NCI-H2081 treated with DMSO at 0.1 percent for 48 hours (cell line): ENCODE measurements at regions not wholly inside any gene's neighbourhood (a gene's known extent, or its start where the extent isn't known, plus 50 kb on each side); places are given as distances from the start of the nearest gene placed in this dataset.

ENCODE experiments used
- DNase-seq: peaks from one replicate; lab custom pipeline; 2025; lab: John Stamatoyannopoulos, UW

GRCh38 chr2:143918465-143918989, 601.4 kb downstream of the ZEB2 start:
- DNase-seq: no peak

DNA sequence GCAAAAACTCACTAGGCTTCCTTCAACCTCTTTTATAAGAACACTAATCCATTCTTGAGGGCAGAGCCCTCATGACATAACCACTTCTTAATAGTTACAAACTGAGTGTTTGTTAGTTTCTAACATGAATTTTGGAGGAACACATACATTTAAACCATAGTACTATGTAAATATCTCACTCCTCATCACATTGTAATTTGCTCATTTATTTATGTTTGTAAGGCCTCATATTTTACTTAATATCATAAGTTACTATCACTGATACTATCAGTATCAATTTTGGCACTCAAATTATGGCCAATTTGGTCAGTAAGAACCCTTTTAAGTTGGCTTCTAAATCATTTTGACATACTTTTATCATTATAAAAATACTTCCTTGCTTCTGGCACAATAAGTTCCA, 603.1 kb downstream of the ZEB2 start:
- DNase-seq: no peak

GRCh38 chr2:143909577-143910353, 610.2 kb downstream of the ZEB2 start:
- DNase-seq: no peak

DNA sequence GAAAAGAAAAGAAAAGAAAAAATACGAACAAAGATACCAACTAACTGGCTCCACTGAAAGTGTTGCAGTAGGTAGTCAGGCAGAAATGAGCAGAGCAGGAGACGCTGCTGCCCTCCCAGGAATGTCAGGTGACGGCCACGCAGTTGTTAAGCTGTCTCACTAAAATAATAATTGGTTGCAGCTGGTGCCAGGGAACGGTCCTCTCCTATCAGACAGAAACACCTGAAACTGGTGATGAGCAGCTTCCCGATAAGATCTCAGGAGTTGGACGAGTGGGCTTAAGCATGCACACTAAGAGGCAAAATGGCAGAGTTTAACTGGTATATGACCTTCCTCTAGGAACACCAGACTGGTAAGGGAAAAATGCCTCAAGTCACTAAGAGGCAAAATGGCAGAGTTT, 611.1 kb downstream of the ZEB2 start:
- no peak for DNase-seq

DNA sequence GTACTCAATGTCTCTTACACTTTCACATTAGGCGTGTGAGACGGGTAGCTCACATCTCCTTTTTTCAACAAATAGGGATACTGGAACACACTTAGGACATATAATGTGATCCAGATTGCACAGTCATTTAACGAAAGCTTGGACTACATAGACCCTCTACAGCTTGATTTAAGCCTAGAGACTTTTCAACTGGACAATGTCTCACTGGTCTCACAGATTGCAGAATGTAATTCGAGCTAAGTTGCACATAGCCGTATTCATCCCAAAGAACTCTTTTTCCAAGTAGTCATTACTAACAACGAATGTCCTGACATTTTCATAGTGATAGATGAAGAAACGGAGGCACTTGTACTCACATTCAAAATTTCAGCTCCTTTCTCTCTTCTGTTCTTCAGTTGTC, 612.1 kb downstream of the ZEB2 start:
- DNase-seq: no peak

DNA sequence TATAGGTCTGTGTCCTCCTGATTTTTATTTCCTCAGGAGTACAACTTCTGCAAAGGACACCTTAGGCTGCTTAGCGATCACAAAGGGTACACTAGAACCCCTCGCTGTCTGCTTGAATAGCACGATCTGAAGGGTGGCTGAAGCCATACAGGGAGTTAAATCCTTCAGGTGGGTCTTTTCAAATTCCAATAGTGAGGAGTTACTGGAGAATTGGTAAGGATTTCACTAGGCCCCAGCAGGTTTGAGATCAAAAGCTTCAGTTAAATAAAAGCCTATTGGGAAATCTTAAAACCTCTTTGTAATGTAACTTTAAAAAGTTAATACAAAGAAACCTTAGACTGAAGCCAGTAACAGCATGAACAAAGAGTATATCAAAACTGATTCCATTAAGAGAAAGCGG, 613.1 kb downstream of the ZEB2 start:
- no peak for DNase-seq

GRCh38 chr2:143905587-143905986, 614.3 kb downstream of the ZEB2 start:
- no peak for DNase-seq

GRCh38 chr2:143903172-143903856, 616.6 kb downstream of the ZEB2 start:
- no peak for DNase-seq

DNA sequence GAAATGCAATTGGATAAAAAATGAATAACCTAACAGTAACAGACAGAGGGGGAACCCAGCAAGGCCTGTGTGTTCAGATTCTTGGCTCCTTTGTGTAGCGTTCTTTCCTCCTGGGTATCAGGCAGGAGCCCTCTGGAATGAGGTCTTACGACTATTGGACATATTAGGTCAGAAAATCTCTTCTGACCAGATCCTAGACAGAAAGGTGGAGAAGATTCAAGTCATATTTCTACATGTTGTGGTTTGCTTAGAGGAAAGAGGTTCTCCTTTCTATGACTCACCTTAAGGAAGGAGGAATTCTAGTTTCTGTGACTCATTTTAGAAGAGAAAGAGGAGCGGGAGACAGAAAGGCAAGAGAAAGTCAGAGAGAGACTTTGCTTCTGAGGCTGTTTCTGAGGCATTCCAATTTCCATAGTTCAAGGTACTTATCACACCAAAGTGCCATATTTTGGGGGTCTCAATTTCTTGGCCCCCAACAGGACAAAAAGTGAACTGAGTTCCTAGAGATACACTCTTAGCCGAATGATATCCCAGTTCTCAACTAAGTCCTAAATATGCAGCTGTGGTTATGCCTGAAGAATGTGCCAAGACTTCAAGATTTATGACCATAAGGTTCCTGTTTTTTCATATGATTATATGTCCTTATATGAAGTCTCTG, 618.6 kb downstream of the ZEB2 start:
- no peak for DNase-seq

GRCh38 chr2:143899987-143900386, 619.9 kb downstream of the ZEB2 start:
- no peak for DNase-seq

GRCh38 chr2:143893371-143893770, 626.5 kb downstream of the ZEB2 start:
- no peak for DNase-seq

DNA sequence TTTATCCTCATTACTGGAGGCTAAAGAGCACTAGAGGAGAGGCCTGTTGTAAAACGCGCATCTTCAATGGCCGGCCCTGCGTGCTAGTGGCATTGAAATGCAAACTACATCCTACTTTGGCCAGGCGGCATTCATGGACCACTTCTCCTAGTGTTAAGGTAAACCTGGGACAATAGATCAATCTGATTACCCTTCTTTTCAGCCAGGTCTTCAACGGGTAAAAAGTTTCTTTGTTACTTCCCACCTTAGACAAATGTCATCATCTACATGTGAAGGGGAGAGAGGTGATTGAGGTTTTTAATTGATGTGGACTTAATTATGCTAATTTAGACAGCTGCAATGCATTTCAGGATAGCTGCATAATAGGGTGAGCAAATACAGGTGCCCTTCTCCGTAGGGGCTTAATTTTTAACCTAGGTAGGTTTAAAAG, 628.0 kb downstream of the ZEB2 start:
- no peak for DNase-seq

DNA sequence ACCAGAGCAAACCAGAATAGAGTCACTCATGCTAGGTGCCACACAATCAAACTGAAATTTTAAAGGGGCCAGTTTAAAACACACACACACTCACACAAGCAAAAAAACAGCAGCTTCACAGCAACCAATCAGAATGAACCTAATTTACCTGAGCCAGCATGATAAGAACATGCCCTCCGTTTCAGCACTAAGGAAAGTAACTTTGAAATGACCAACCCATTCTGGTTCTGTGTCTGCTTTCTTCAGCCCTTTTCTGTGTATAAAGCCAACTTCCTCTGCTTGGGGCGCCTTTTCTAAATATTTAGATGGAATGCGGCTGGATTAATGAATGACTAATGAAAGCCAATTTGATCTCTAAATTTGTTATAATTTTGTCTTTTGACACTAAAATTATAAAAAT, 629.1 kb downstream of the ZEB2 start:
- DNase-seq: no peak

GRCh38 chr2:143889216-143889615, 630.7 kb downstream of the ZEB2 start:
- DNase-seq: no peak

GRCh38 chr2:143885461-143885860, 634.5 kb downstream of the ZEB2 start:
- DNase-seq: no peak

DNA sequence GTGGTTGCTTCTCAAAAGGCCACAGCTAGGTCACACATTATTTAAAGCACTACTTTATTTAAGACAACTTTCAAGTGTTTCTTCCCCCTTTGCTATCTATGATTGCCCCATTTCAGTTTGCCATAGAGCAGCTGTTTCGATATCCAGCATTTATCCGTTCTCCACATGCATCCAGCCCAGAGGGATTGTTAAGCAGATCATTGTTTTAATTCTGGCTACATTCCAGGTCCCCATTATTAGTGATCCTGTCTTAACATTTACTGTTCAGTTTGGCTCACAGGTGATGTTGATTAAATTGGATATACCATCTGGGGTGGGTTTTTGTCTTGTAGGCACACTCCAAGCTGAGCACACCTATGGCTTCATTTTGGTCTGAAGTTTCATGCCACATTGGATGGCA, 638.7 kb downstream of the ZEB2 start:
- DNase-seq: no peak

DNA sequence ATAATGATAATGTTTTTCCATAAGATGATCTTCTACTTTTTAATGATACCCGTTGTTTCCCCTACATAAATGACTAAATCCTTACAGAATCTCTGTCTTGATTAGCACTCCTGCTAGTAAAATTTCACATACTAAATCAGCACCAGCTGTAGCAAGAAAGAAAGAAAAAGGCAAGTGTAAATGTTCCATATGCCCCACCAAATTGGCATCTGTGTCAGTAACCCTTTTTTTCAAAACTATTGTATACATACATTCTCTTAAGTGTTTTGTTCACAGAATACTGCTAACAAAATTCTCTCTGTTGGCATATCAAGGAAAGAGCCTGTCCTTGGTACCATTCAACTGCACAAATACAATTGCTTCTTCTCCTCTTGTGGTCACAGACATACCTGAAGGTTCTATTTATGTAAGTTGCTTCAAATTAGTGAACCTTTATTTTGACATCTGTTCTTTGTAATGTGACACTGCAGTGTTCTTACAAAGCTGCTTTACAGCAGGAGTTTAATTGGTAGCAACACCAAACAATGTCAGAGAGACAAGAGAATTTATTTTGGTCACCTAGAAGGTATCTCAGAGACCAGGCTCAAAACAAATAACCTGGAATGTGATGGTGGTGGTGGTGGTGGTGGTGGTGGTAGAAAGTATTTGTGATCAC, 641.9 kb downstream of the ZEB2 start:
- DNase-seq: no peak

DNA sequence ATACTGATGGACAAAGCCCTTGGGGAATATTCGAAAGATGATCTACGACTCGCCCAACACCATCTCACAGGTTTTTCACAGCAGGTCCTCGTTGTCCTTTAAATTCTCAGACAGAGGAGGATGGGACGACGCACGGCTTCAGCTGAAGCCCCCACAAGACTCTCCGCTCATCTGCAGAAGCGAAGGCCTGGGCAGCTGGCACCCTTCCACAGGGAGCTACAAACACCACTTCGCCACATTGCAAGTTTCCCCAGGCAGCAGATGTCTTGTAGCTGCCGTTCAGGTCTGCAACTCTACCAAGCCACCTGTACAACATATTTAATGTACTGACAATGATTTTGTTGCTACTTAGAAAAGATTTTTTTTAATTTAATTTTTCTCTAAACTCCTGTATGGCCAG, 642.9 kb downstream of the ZEB2 start:
- DNase-seq: no peak

DNA sequence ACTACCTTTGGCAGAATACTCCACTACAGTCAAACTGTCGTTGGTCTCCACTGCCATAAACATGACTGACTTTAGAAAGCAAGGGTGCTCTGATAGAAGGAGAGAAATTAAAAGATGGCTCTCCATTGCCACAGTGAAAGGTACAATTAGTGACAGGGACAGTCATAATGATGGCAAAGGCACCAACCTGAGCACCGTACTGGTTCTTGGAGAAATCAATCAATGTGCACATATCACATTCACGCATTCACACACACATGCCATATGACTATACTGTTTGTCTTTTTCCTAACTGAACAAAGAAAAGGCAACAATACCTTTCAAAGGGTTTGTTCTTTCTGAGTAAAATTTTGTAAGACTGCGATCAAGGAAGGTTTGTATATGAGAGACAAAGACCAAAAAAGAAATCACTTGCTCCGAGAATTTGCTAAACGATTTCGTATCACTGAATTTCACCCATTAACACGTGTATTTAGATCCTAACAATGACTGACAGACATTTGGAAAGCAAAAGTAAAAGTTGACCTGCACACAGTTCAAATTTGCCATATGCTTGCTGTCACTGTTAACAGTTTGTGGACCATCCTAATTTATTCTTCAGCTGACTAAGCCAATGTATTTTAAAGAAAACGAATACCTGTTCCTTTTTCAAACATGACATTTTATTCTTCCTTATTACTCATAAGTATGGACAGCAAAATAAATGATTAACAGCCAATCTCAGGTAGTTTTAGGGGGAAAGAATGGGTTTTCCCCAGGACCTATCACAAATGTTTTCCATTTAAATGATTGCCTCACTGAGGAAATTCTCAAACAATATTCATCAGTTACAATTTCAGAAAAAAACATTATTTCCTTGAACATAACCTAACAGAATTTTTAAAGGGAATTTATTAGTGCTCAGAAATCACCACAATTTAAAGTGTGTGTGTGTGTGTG, 644.4 kb downstream of the ZEB2 start:
- DNase-seq: no peak

GRCh38 chr2:143873886-143874285, 646.0 kb downstream of the ZEB2 start:
- DNase-seq: no peak

- DNase-seq: no peak
Measured at GRCh38 chr2:143870696-143871095, 649.2 kb downstream of the ZEB2 start.
